Keratinocyte (primary cell): ENCODE measurements at regions not wholly inside any gene's neighbourhood (a gene's known extent, or its start where the extent isn't known, plus 50 kb on each side); places are given as distances from the start of the nearest gene placed in this dataset.

ENCODE experiments used
- DNase-seq: peaks from one replicate; pipeline ENCODE4 v3.0.0-alpha.2; 2011; ENCODE audit warnings: low read depth, missing footprints, low spot score
- FAIRE-seq: peaks from 2 replicates; lab custom pipeline; 2011; peaks lifted over from hg19 to GRCh38; lab: Jason Lieb, UNC
- H2AFZ ChIP-seq: 2 replicates; pipeline ENCODE4 v1.6.0; 2012; ENCODE audit warnings: low read length, control low read depth, inconsistent platforms; ENCODE audit not compliant: control insufficient read depth
- H3K27ac ChIP-seq: 2 replicates; pipeline ENCODE4 v1.5.1; 2011; ENCODE audit warnings: low read length; ENCODE audit not compliant: control insufficient read depth, insufficient read depth
- H3K27me3 ChIP-seq: 3 replicates; pipeline ENCODE4 v1.6.0; 2011; ENCODE audit warnings: low read length; ENCODE audit not compliant: control insufficient read depth, insufficient read depth; ENCODE audit errors: extremely low read depth
- H3K36me3 ChIP-seq, 2 experiments: 2 replicates in 1 of 2; 3 replicates in 1 of 2; pipeline ENCODE4 v1.5.1; 2011; ENCODE audit warnings: low read length in 2 of 2, mild to moderate bottlenecking in 1 of 2; ENCODE audit not compliant: control insufficient read depth in 2 of 2, insufficient read depth in 2 of 2; ENCODE audit errors: extremely low read depth in 1 of 2
- H3K4me1 ChIP-seq: 3 replicates; pipeline ENCODE4 v1.5.1; 2011; ENCODE audit warnings: low read length; ENCODE audit not compliant: control insufficient read depth, insufficient read depth; ENCODE audit errors: extremely low read depth
- H3K4me2 ChIP-seq: 3 replicates; pipeline ENCODE4 v1.6.0; 2011; ENCODE audit warnings: low read depth, low read length; ENCODE audit not compliant: control insufficient read depth, insufficient read depth; ENCODE audit errors: extremely low read depth
- H3K4me3 ChIP-seq, 3 experiments: fragments of 200-600 bp in 1 of 3; sonication (generic) in 1 of 3; 2 replicates in 2 of 3; 3 replicates in 1 of 3; pipeline ENCODE4 v1.5.1; 2011 to 2016; ENCODE audit warnings: low read length in 3 of 3, mild to moderate bottlenecking in 3 of 3, control low read depth in 2 of 3, inconsistent platforms in 1 of 3, low read depth in 1 of 3, mixed read lengths in 1 of 3, mixed run types in 1 of 3, moderate library complexity in 1 of 3; ENCODE audit not compliant: control insufficient read depth in 2 of 3, insufficient read depth in 2 of 3; ENCODE audit errors: extremely low read depth in 1 of 3
- H3K79me2 ChIP-seq: 2 replicates; pipeline ENCODE4 v1.6.0; 2012; ENCODE audit warnings: low read length; ENCODE audit not compliant: control insufficient read depth, insufficient read depth
- H3K9ac ChIP-seq: 3 replicates; pipeline ENCODE4 v1.6.0; 2011; ENCODE audit warnings: low read length; ENCODE audit not compliant: control insufficient read depth, insufficient read depth; ENCODE audit errors: extremely low read depth
- H3K9me1 ChIP-seq: 3 replicates; pipeline ENCODE4 v1.6.0; 2011; ENCODE audit warnings: low read length; ENCODE audit not compliant: control insufficient read depth, insufficient read depth; ENCODE audit errors: extremely low read depth
- H3K9me3 ChIP-seq: 2 replicates; pipeline ENCODE4 v1.5.1; 2012; ENCODE audit warnings: low read depth, low read length; ENCODE audit not compliant: control insufficient read depth
- H4K20me1 ChIP-seq: 3 replicates; pipeline ENCODE4 v1.6.0; 2011; ENCODE audit warnings: low read length; ENCODE audit not compliant: control insufficient read depth, insufficient read depth; ENCODE audit errors: extremely low read depth
- CTCF ChIP-seq, 3 experiments: IDR thresholded peaks in 1 of 3; conservative IDR thresholded peaks in 1 of 3; optimal IDR thresholded peaks in 1 of 3; 2 replicates in 2 of 3; 3 replicates in 1 of 3; pipeline versions ENCODE3 to v1.5.1; 2011; ENCODE audit warnings: low read length in 3 of 3, mild to moderate bottlenecking in 3 of 3, moderate library complexity in 2 of 3, control low read depth in 1 of 3, inconsistent platforms in 1 of 3; ENCODE audit not compliant: insufficient read depth in 2 of 3; ENCODE audit errors: extremely low read depth in 1 of 3
- EZH2 ChIP-seq: IDR thresholded peaks from one replicate; pipeline ENCODE4 v1.6.1; 2012; ENCODE audit warnings: inconsistent platforms, mild to moderate bottlenecking, low read length, moderate library complexity
- dilution Hi-C: fragments of 300-500 bp; cut with MboI; formaldehyde crosslinking; loops from one replicate; pipeline ENCODE4 v1.7.0; 2020; ENCODE audit warnings: low sequenced_read_pairs; ENCODE audit not compliant: extremely low pct_ligation_motif_present

GRCh38 chr6:121571455-121571854 lies 136.0 kb downstream of the GJA1 start:
- no peak overlapping the region for H3K9ac ChIP-seq
- H3K27me3 ChIP-seq = no peaks in the 10 kb centered on the region
- no peaks in the 10 kb centered on the region for H4K20me1 ChIP-seq
- FAIRE-seq (no peak), DNase-seq (no peak)
- H3K79me2 ChIP-seq = no peaks in the 10 kb centered on the region
- no peaks in the 10 kb centered on the region for H3K36me3 ChIP-seq
- no peak overlapping the region for H3K27ac ChIP-seq
- no peaks in the 10 kb centered on the region for H3K4me1 ChIP-seq
- no peak for TF ChIP-seq EZH2
- no peak for TF ChIP-seq CTCF (optimal IDR thresholded peaks at IDR 0.05 in 1 of 3, IDR thresholded peaks at IDR 0.05 in 1 of 3, conservative IDR thresholded peaks at IDR 0.05 in 1 of 3; ENCODE audit: extremely low read depth in 1 of 3, insufficient read depth in 2 of 3, low read length in 3 of 3)
- H2AFZ ChIP-seq = no peak overlapping the region
- H3K9me3 ChIP-seq = no peaks in the 10 kb centered on the region
- H3K4me3 ChIP-seq = no peak overlapping the region
- dilution Hi-C loops = no loop called here
- no peak overlapping the region for H3K4me2 ChIP-seq
- no peaks in the 10 kb centered on the region for H3K9me1 ChIP-seq

- FAIRE-seq (no peak), DNase-seq (no peak)
- H3K4me3 ChIP-seq = no peak overlapping the region
- dilution Hi-C loops = no loop called here
- H3K79me2 ChIP-seq = no peaks in the 10 kb centered on the region
- no peak overlapping the region for H3K4me2 ChIP-seq
- H2AFZ ChIP-seq = no peak overlapping the region
- H3K27me3 ChIP-seq = no peaks in the 10 kb centered on the region
- H3K9me3 ChIP-seq = no peaks in the 10 kb centered on the region
- H4K20me1 ChIP-seq = no peaks in the 10 kb centered on the region
- no peaks in the 10 kb centered on the region for H3K4me1 ChIP-seq
- no peaks in the 10 kb centered on the region for H3K36me3 ChIP-seq
- TF ChIP-seq EZH2 = no peak
- TF ChIP-seq CTCF (optimal IDR thresholded peaks at IDR 0.05 in 1 of 3, IDR thresholded peaks at IDR 0.05 in 1 of 3, conservative IDR thresholded peaks at IDR 0.05 in 1 of 3; ENCODE audit: extremely low read depth in 1 of 3, insufficient read depth in 2 of 3, low read length in 3 of 3) = no peak
- H3K9me1 ChIP-seq = no peaks in the 10 kb centered on the region
- no peak overlapping the region for H3K9ac ChIP-seq
- H3K27ac ChIP-seq = no peak overlapping the region
Measured at GRCh38 chr6:121573481-121573880, 138.0 kb downstream of the GJA1 start.
